PC-3 (cell line): ENCODE measurements at regions not wholly inside any gene's neighbourhood (a gene's known extent, or its start where the extent isn't known, plus 50 kb on each side); places are given as distances from the start of the nearest gene placed in this dataset.

Experiments used
- ATAC-seq: fragments of 200-7000 bp; cut with Tn5 transposase; 2 replicates; pipeline ENCODE4 v1.9.1; 2020; ENCODE audit warnings: mild to moderate bottlenecking, moderate library complexity
- BruUV-seq: library from RNA; stranded (reverse); fragments of 400-500 nt; replicated peaks from 2 replicates; lab custom pipeline; 2021; lab: Mats Ljungman, UMichigan
- CTCF ChIA-PET: fragments of 300-600 bp; sonication (Branson Sonifier 250); formaldehyde crosslinking; loops from one replicate; lab custom pipeline; 2022; ENCODE audit warnings: antibody characterized with exemption; lab: Charles Lee
- POLR2A ChIA-PET: fragments of 300-600 bp; sonication (Branson Sonifier 250); formaldehyde crosslinking; loops from one replicate; lab custom pipeline; 2022; ENCODE audit warnings: antibody characterized with exemption; ENCODE audit not compliant: unreplicated experiment; lab: Charles Lee
- DNase-seq: peaks from one replicate; pipeline ENCODE4 v3.0.0-alpha.2; 2015
- H2AFZ ChIP-seq: fragments of 300-600 bp; sonication (generic); 2 replicates; pipeline ENCODE4 v1.6.0; 2016; ENCODE audit warnings: antibody characterized with exemption, low read length
- H3F3A ChIP-seq: fragments of 300-600 bp; sonication (generic); one replicate; pipeline ENCODE4 v1.6.0; 2017; ENCODE audit warnings: antibody characterized with exemption, low read length, control low read depth, mild to moderate bottlenecking; ENCODE audit not compliant: unreplicated experiment
- H3K27ac ChIP-seq: fragments of 300-600 bp; sonication (generic); 2 replicates; pipeline ENCODE4 v1.5.1; 2016; ENCODE audit warnings: mild to moderate bottlenecking, low read length
- H3K27me3 ChIP-seq: fragments of 300-600 bp; sonication (generic); 2 replicates; pipeline ENCODE4 v1.6.1; 2016; ENCODE audit warnings: low read length, mixed read lengths
- H3K36me3 ChIP-seq: fragments of 300-600 bp; sonication (generic); 2 replicates; pipeline ENCODE4 v1.6.1; 2016; ENCODE audit warnings: low read depth, mixed run types, low read length, mixed read lengths
- H3K4me1 ChIP-seq: fragments of 300-600 bp; sonication (generic); 2 replicates; pipeline ENCODE4 v1.5.1; 2016; ENCODE audit warnings: low read length; ENCODE audit not compliant: insufficient read depth
- H3K4me2 ChIP-seq: fragments of 300-600 bp; sonication (generic); 2 replicates; pipeline ENCODE4 v1.6.0; 2016; ENCODE audit warnings: low read length
- H3K4me3 ChIP-seq: fragments of 300-600 bp; sonication (generic); 2 replicates; pipeline ENCODE4 v1.5.1; 2016; ENCODE audit warnings: mild to moderate bottlenecking, low read length, mixed read lengths
- H3K79me2 ChIP-seq: fragments of 300-600 bp; sonication (generic); 2 replicates; pipeline ENCODE4 v1.6.1; 2017; ENCODE audit warnings: low read length, mixed read lengths
- H3K9ac ChIP-seq: fragments of 300-600 bp; sonication (generic); 2 replicates; pipeline ENCODE4 v1.6.0; 2016; ENCODE audit warnings: mild to moderate bottlenecking, low read length
- H3K9me2 ChIP-seq: fragments of 300-600 bp; sonication (generic); replicated peaks from 2 replicates; pipeline ENCODE4 v1.6.1; 2016; ENCODE audit warnings: mixed run types, low read length, mixed read lengths
- H3K9me3 ChIP-seq: fragments of 300-600 bp; sonication (generic); 2 replicates; pipeline ENCODE4 v1.6.1; 2016; ENCODE audit warnings: low read length, mixed read lengths
- H4K20me1 ChIP-seq: fragments of 300-600 bp; sonication (generic); 2 replicates; pipeline ENCODE4 v1.6.1; 2016; ENCODE audit warnings: low read length, mixed read lengths
- CTCF ChIP-seq: fragments of 300-600 bp; sonication (generic); conservative IDR thresholded peaks from 2 replicates; pipeline ENCODE4 v1.5.1; 2017; ENCODE audit warnings: antibody characterized with exemption, low read depth, mild to moderate bottlenecking, low read length
- EZH2 ChIP-seq: fragments of 300-600 bp; sonication (generic); IDR thresholded peaks from one replicate; pipeline ENCODE4 v1.6.1; 2017; ENCODE audit warnings: antibody characterized with exemption, mild to moderate bottlenecking, low read length; ENCODE audit not compliant: unreplicated experiment
- EZH2phosphoT487 ChIP-seq: fragments of 300-600 bp; sonication (generic); IDR thresholded peaks from 2 replicates; pipeline ENCODE4 v1.6.1; 2018; ENCODE audit warnings: mild to moderate bottlenecking, antibody characterized with exemption, low read length, borderline replicate concordance
- intact Hi-C: fragments of 100-400 bp; cut with micrococcal nuclease; formaldehyde crosslinking; loops from 2 replicates; pipeline ENCODE4 v1.9.0; 2023

- Histone ChIP-seq H4K20me1 (no peaks in the 10 kb centered on the region), H3K4me2 (no peak overlapping the region), H3K9me2 (no peaks in the 10 kb centered on the region), H3F3A (no peaks in the 10 kb centered on the region), H3K27me3 (no peaks in the 10 kb centered on the region), H3K4me1 (no peaks in the 10 kb centered on the region), H3K9me3 (no peaks in the 10 kb centered on the region), H3K36me3 (no peaks in the 10 kb centered on the region), H3K27ac (no peak overlapping the region), H3K9ac (no peak overlapping the region), H2AFZ (no peak overlapping the region), H3K4me3 (no peak overlapping the region), H3K79me2 (no peaks in the 10 kb centered on the region)
- ATAC-seq (no peak), DNase-seq (no peak)
- ChIA-PET CTCF (no interaction called here), POLR2A (no interaction called here)
- intact Hi-C loops = no loop called here
- BruUV-seq = no TSS peak
- TF ChIP-seq EZH2phosphoT487 = no peak
- TF ChIP-seq EZH2 = no peak
- no peak for TF ChIP-seq CTCF
Measured at GRCh38 chr5:107323536-107323935, 347.2 kb downstream of the EFNA5 start.

GRCh38 chr5:107322936-107323335 is 347.8 kb downstream of the EFNA5 start:
- Histone ChIP-seq H3K9me2 (no peaks in the 10 kb centered on the region), H3K27me3 (no peaks in the 10 kb centered on the region), H3K4me2 (no peak overlapping the region), H3F3A (no peaks in the 10 kb centered on the region), H3K4me3 (no peak overlapping the region), H3K9me3 (no peaks in the 10 kb centered on the region), H3K4me1 (no peaks in the 10 kb centered on the region), H2AFZ (no peak overlapping the region), H4K20me1 (no peaks in the 10 kb centered on the region), H3K9ac (no peak overlapping the region), H3K27ac (no peak overlapping the region), H3K36me3 (no peaks in the 10 kb centered on the region), H3K79me2 (no peaks in the 10 kb centered on the region)
- TF ChIP-seq EZH2 (no peak), CTCF (no peak), EZH2phosphoT487 (no peak)
- ChIA-PET POLR2A (no interaction called here), CTCF (no interaction called here)
- intact Hi-C loops = no loop called here
- no TSS peak for BruUV-seq
- no peak for ATAC-seq
- DNase-seq = no peak

- CTCF ChIA-PET = no interaction called here
- H3K27me3 ChIP-seq = no peaks in the 10 kb centered on the region
- H2AFZ ChIP-seq = no peak overlapping the region
- H3K9ac ChIP-seq = no peak overlapping the region
- H4K20me1 ChIP-seq = no peaks in the 10 kb centered on the region
- no peak overlapping the region for H3K4me3 ChIP-seq
- H3K79me2 ChIP-seq = no peaks in the 10 kb centered on the region
- no TSS peak for BruUV-seq
- H3K4me2 ChIP-seq = no peak overlapping the region
- H3K36me3 ChIP-seq = no peaks in the 10 kb centered on the region
- H3K4me1 ChIP-seq = no peaks in the 10 kb centered on the region
- no peak for TF ChIP-seq CTCF
- TF ChIP-seq EZH2phosphoT487 = no peak
- TF ChIP-seq EZH2 = no peak
- ATAC-seq (no peak), DNase-seq (no peak)
- H3K9me3 ChIP-seq = no peaks in the 10 kb centered on the region
- no peak overlapping the region for H3K27ac ChIP-seq
- intact Hi-C loops = no loop called here
- H3K9me2 ChIP-seq = no peaks in the 10 kb centered on the region
- POLR2A ChIA-PET = no interaction called here
- H3F3A ChIP-seq = no peaks in the 10 kb centered on the region
Measured at GRCh38 chr5:107321906-107322305, 348.8 kb downstream of the EFNA5 start.
